Psoas muscle (tissue), 7 donors: ENCODE measurements at regions not wholly inside any gene's neighbourhood (a gene's known extent, or its start where the extent isn't known, plus 50 kb on each side); places are given as distances from the start of the nearest gene placed in this dataset.

Experiments used
- ATAC-seq, 4 donors: fragments of 200-7000 bp; cut with Tn5 transposase; one replicate each; pipeline ENCODE4 v1.9.1; 2020; ENCODE audit warnings: moderate library complexity in 3 of 4, mild to moderate bottlenecking in 2 of 4
- DNase-seq, 2 donors: peaks; one replicate each; pipeline ENCODE4 v3.0.0-alpha.2; 2020
- H3K27ac ChIP-seq: fragments of 200-600 bp; one replicate; pipeline ENCODE4 v1.8.0; 2022
- H3K27me3 ChIP-seq, 3 donors: fragments of 200-600 bp in 1 of 3; one replicate each; pipeline versions ENCODE4 v1.6.1 to v1.8.0; 2013 to 2022; ENCODE audit warnings: low read length in 2 of 3, mild to moderate bottlenecking in 2 of 3, moderate library complexity in 1 of 3; ENCODE audit not compliant: insufficient read depth in 3 of 3
- H3K36me3 ChIP-seq, 2 donors: fragments of 200-600 bp in 1 of 2; one replicate each; pipeline versions ENCODE4 v1.6.1 to v1.8.0; 2013 to 2022; ENCODE audit warnings: low read depth in 1 of 2, mild to moderate bottlenecking in 1 of 2, moderate library complexity in 1 of 2; ENCODE audit not compliant: insufficient read depth in 1 of 2
- H3K4me1 ChIP-seq: fragments of 200-600 bp; one replicate; pipeline ENCODE4 v1.8.0; 2022
- H3K4me3 ChIP-seq: fragments of 200-600 bp; one replicate; pipeline ENCODE4 v1.8.0; 2022; ENCODE audit warnings: mild to moderate bottlenecking
- H3K9me3 ChIP-seq: fragments of 200-600 bp; one replicate; pipeline ENCODE4 v1.8.0; 2022
- CTCF ChIP-seq: fragments of 200-600 bp; IDR thresholded peaks from one replicate; pipeline ENCODE4 v1.8.0; 2022; ENCODE audit warnings: antibody characterized with exemption
- WGBS, 3 donors: extraction: QIAGEN DNeasy Blood & Tissue Kit; methylation state at CpG; one replicate each; pipeline versions ENCODE4 v1.1.6 to v1.1.7; 2013; 5-methylcytosine and 5-hydroxymethylcytosine counted together
- intact Hi-C, 2 donors: fragments of 100-400 bp; cut with DNase I; formaldehyde crosslinking; loops; one replicate each; pipeline versions ENCODE4 v1.11.0 to v1.14.2; 2022
- donor health status: healthy with polysubstance abuse.
- donor health status: DM: no; HTN: no; CAD: no; lungs with moderate emphysema.
- donor health status: Bipolar disorder and iron deficiency.
- donor health status: healthy.
- donor health status: DM: yes; HTN: yes; CAD: no.
- donor health status: DM: no; HTN: no; CAD: no.
- donor health status: DM: yes; HTN: yes; CAD: no.

GRCh38 chr9:96088510-96088909 lies 213.0 kb downstream of the ERCC6L2 start:
- H3K27ac ChIP-seq, result no peak overlapping the region
- 90 to 95% (median 94%) methylated on average over 4 of the region's 4 CpGs for WGBS, 3 donors
- no peaks in the 10 kb centered on the region for H3K9me3 ChIP-seq
- ATAC-seq, result no peak
- H3K27me3 ChIP-seq, result peaks cover 0 to 22% (median 7%) of the 10 kb centered on the region in 3 donors
- no peak for DNase-seq
- no peak overlapping the region for H3K4me3 ChIP-seq
- no peaks in the 10 kb centered on the region for H3K36me3 ChIP-seq
- TF ChIP-seq CTCF, result no peak
- intact Hi-C loops, result no loop called here
- H3K4me1 ChIP-seq, result no peaks in the 10 kb centered on the region

GRCh38 chr9:96087669-96088299 lies 212.3 kb downstream of the ERCC6L2 start:
- Histone ChIP-seq H3K4me3 (no peak overlapping the region), H3K27ac (no peak overlapping the region), H3K36me3 (no peaks in the 10 kb centered on the region), H3K4me1 (no peaks in the 10 kb centered on the region), H3K9me3 (no peaks in the 10 kb centered on the region), H3K27me3 (peaks cover 0 to 22% (median 7%) of the 10 kb centered on the region in 3 donors)
- intact Hi-C loops, result no loop called here
- ATAC-seq (no peak), DNase-seq (no peak)
- no peak for TF ChIP-seq CTCF
- WGBS, 3 donors, result 18 to 24% (median 22%) methylated on average over 10 of the region's 10 CpGs

- no peaks in the 10 kb centered on the region for H3K36me3 ChIP-seq
- peaks cover 0 to 22% (median 10%) of the 10 kb centered on the region in 3 donors for H3K27me3 ChIP-seq
- intact Hi-C loops, result no loop called here
- no peaks in the 10 kb centered on the region for H3K4me1 ChIP-seq
- DNase-seq, result no peak
- TF ChIP-seq CTCF, result no peak
- H3K4me3 ChIP-seq, result no peak overlapping the region
- H3K27ac ChIP-seq, result no peak overlapping the region
- ATAC-seq, result no peak
- WGBS, 3 donors, result 45 to 56% (median 50%) methylated on average over 16 of the region's 16 CpGs
- no peaks in the 10 kb centered on the region for H3K9me3 ChIP-seq
These were observed 211.6 kb downstream of the ERCC6L2 start for GRCh38 chr9:96086936-96087571.

- ATAC-seq, result no peak
- TF ChIP-seq CTCF, result no peak
- peaks cover 0 to 22% (median 10%) of the 10 kb centered on the region in 3 donors for H3K27me3 ChIP-seq
These were observed 210.1 kb downstream of the ERCC6L2 start for GRCh38 chr9:96085491-96086143.

More at GRCh38 chr9:96085491-96086143, 210.1 kb downstream of the ERCC6L2 start:
- H3K4me1 ChIP-seq, result no peaks in the 10 kb centered on the region
- H3K4me3 ChIP-seq, result no peak overlapping the region
- H3K36me3 ChIP-seq, result no peaks in the 10 kb centered on the region
- H3K9me3 ChIP-seq, result no peaks in the 10 kb centered on the region
- intact Hi-C loops, result no loop called here
- no peak overlapping the region for H3K27ac ChIP-seq
- WGBS, 3 donors, result 73 to 80% (median 77%) methylated on average over 17 of the region's 17 CpGs
- no peak for DNase-seq
